Activated CD4-positive, alpha-beta memory T cell treated with anti-CD3 and anti-CD28 coated beads, Interleukin-2, amount 10 ng/mL, durations not matched to agents 7 days and 5 days (primary cell): ENCODE measurements at regions not wholly inside any gene's neighbourhood (a gene's known extent, or its start where the extent isn't known, plus 50 kb on each side); places are given as distances from the start of the nearest gene placed in this dataset.

Experiments
- CTCF ChIA-PET: fragments of 350-600 bp; sonication (Branson Sonifier 250); formaldehyde crosslinking; loops from one replicate; lab custom pipeline; 2021; ENCODE audit warnings: antibody characterized with exemption, inconsistent platforms; lab: Charles Lee
- POLR2A ChIA-PET: fragments of 350-600 bp; sonication (Branson Sonifier 250); formaldehyde crosslinking; loops from one replicate; lab custom pipeline; 2021; ENCODE audit warnings: antibody characterized with exemption; lab: Charles Lee
- DNase-seq: peaks from one replicate; pipeline ENCODE4 v3.0.0-alpha.2; 2020
- H3K27ac Mint-ChIP-seq: one replicate; pipeline ENCODE4 v1.8.0; 2021; ENCODE audit warnings: mild to moderate bottlenecking, mixed read lengths
- H3K27me3 Mint-ChIP-seq: one replicate; pipeline ENCODE4 v1.8.0; 2021; ENCODE audit warnings: mixed read lengths
- H3K36me3 Mint-ChIP-seq: one replicate; pipeline ENCODE4 v1.8.0; 2021; ENCODE audit warnings: low read depth, mixed read lengths
- H3K4me1 Mint-ChIP-seq: one replicate; pipeline ENCODE4 v1.8.0; 2021; ENCODE audit warnings: mixed read lengths
- H3K4me3 Mint-ChIP-seq: one replicate; pipeline ENCODE4 v1.8.0; 2021; ENCODE audit warnings: mild to moderate bottlenecking, mixed read lengths
- H3K9me3 Mint-ChIP-seq: one replicate; pipeline ENCODE4 v1.8.0; 2021; ENCODE audit warnings: mixed read lengths

DNA sequence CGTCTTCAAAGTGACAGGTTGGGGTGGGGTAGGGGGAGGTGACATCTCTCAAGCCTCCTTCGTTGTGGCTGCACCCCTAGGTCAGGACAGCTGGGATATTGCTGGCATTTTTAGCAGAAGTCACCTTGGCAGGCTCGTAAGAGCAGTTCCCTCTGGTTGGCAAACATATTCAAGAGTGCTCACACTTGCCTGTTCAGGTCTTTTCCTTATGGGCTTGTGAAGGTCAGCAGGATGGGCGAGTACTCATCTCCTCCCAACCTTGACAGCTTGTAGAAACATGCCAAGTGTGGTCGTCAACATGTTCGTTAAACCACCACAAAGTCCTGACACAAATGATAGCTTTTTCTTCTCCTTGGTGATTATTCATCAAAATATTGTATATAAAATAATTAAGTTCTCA lies 113.6 kb downstream of the HDGFL1 start:
- no peaks in the 10 kb centered on the region for H3K4me1 Mint-ChIP-seq
- ChIA-PET CTCF (no interaction called here), POLR2A (no interaction called here)
- DNase-seq, result no peak
- H3K27me3 Mint-ChIP-seq, result no peaks in the 10 kb centered on the region
- H3K4me3 Mint-ChIP-seq, result no peak overlapping the region
- no peaks in the 10 kb centered on the region for H3K36me3 Mint-ChIP-seq
- H3K9me3 Mint-ChIP-seq, result peaks cover 2% of the 10 kb centered on the region
- no peak overlapping the region for H3K27ac Mint-ChIP-seq

DNA sequence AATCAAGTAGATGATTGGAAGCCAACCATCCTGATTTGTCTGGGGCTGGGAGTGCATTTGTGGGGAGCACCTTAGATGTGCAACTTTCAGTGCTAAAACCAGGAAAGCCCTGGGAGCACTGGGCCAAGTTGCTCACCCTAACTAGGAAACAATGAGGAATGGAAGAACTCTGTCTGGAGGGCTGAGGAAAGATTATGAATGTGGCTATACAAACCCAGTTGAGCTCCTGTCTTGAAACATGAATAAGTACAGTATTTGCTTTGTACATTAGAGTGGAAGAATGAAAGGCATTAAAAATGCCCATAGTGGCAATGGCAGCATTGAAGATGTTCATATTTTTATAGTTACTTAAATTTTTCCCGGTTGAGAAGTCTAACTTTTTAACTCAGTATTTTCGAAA lies 121.1 kb downstream of the HDGFL1 start:
- no peak for DNase-seq
- ChIA-PET POLR2A (no interaction called here), CTCF (no interaction called here)
- peaks cover 5% of the 10 kb centered on the region for H3K9me3 Mint-ChIP-seq
- H3K27ac Mint-ChIP-seq, result no peak overlapping the region
- H3K27me3 Mint-ChIP-seq, result no peaks in the 10 kb centered on the region
- no peaks in the 10 kb centered on the region for H3K4me1 Mint-ChIP-seq
- H3K36me3 Mint-ChIP-seq, result no peaks in the 10 kb centered on the region
- no peak overlapping the region for H3K4me3 Mint-ChIP-seq

DNA sequence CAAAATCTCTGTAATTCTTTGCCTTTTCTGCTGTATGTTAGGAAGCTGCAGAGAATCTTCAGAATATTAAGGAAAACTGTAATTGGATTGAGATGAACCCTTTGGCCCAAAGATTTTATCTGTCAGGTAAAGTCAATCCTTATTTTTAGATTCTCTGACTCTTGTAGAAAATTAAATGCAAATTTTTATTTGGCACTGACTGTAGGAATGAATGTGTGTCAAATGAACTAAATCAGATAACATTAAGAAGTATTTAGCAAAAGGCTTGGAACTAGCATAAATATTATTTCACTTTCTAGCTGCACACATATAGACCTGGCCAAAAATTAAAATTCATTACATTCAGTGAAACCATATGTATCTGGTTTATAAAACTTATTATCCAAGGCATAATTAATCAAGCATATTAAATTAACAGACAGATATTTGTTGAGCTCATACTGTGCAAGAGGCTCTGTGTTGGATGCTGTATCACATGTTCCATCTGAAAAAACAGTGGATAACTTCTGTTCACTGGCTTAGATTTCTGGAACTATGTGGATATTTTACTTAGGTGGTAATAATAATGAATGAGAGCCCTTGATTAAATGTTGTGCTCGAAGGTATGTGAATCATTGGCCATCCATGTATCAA lies 124.8 kb downstream of the HDGFL1 start:
- H3K27ac Mint-ChIP-seq, result no peak overlapping the region
- ChIA-PET CTCF (no interaction called here), POLR2A (no interaction called here)
- no peaks in the 10 kb centered on the region for H3K36me3 Mint-ChIP-seq
- no peak overlapping the region for H3K4me3 Mint-ChIP-seq
- H3K4me1 Mint-ChIP-seq, result no peaks in the 10 kb centered on the region
- no peak for DNase-seq
- H3K27me3 Mint-ChIP-seq, result no peaks in the 10 kb centered on the region
- peaks cover 6% of the 10 kb centered on the region for H3K9me3 Mint-ChIP-seq

DNA sequence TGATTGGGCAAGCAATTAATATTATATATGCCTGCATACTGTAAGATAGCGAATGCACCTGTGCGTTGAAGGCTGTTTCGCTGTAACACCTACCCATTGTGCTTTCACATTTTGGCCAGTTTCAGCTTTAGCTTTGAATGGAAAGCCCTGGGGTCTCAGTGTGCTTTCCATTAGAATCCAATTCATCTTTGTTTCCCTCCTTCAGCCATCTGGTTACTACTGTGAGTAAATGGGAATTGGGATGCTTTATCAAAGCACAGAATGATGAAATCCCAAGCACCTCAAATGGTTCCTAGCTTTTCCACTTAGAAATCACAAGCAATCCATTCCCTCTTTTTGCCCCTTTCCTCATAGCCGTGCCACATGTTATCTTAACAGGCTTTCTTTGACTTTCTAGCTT lies 127.1 kb downstream of the HDGFL1 start:
- H3K9me3 Mint-ChIP-seq, result peaks cover 3% of the 10 kb centered on the region
- no peak overlapping the region for H3K27ac Mint-ChIP-seq
- no peaks in the 10 kb centered on the region for H3K27me3 Mint-ChIP-seq
- DNase-seq, result no peak
- no peak overlapping the region for H3K4me3 Mint-ChIP-seq
- POLR2A ChIA-PET, result no interaction called here
- H3K4me1 Mint-ChIP-seq, result no peaks in the 10 kb centered on the region
- CTCF ChIA-PET, result no interaction called here
- H3K36me3 Mint-ChIP-seq, result no peaks in the 10 kb centered on the region

DNA sequence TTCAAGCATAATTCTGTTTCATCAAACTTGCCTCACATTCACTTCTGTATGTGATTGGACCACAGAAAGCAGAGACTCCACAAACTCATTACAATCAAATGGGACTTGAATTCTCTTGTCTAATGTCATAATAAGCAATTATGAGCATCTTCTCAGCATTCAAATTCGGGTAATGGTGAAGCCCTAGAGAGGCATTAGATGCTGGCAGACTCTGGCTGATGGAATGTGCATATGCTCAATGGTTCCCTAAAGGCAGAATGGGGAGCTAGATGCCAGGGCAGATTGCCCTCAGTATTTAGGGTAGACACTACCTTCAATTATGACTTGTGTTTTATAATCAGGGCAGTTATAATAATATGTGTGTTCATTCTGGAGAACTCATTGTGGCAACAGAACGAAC lies 127.9 kb downstream of the HDGFL1 start:
- H3K4me1 Mint-ChIP-seq, result no peaks in the 10 kb centered on the region
- H3K4me3 Mint-ChIP-seq, result no peak overlapping the region
- no peaks in the 10 kb centered on the region for H3K36me3 Mint-ChIP-seq
- no peaks in the 10 kb centered on the region for H3K27me3 Mint-ChIP-seq
- no peak for DNase-seq
- H3K9me3 Mint-ChIP-seq, result peaks cover 3% of the 10 kb centered on the region
- H3K27ac Mint-ChIP-seq, result no peak overlapping the region
- POLR2A ChIA-PET, result no interaction called here
- CTCF ChIA-PET, result no interaction called here

DNA sequence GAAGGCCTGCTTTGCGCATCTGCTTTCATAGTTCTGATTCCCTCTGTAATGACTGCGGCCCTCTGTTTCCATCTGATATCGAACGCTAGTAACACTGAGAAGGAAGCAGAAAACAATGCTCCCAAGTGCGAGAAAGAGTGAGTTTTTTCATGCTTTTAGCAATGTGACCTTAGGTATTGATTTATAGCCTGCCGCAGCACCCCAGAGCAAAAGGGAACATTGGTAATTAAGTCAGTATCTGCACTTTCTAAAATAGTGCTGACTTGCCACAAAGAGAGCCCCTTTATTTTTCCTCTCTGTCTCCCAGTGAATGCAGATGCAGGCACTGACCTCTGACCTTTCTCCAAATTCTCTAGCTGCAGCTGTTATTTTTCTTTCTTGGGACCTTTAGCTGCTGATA lies 129.8 kb downstream of the HDGFL1 start:
- Mint-ChIP-seq H3K4me1 (no peaks in the 10 kb centered on the region), H3K36me3 (no peaks in the 10 kb centered on the region), H3K9me3 (peaks cover 3% of the 10 kb centered on the region), H3K27me3 (no peaks in the 10 kb centered on the region), H3K27ac (no peak overlapping the region), H3K4me3 (no peak overlapping the region)
- ChIA-PET POLR2A (no interaction called here), CTCF (no interaction called here)
- no peak for DNase-seq

DNA sequence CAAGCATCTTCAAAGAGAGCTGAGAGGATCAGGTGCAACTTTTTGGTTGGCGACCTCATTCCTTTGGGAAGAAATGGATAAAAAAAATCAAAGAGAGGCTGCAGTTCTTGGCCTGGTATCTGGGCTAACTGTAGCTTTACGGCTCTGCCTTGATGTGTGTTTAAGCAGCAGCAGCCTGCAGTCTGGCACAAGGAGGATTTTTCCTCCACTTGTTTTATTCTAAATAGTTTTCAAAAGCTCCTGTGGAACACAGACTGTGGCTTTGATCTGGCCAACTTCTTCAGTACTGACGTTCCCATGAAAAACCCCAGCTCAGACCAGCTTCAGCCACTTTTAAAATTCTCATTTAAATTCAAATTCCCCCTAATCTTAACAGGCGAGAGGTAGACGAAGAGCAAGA lies 137.3 kb downstream of the HDGFL1 start:
- Mint-ChIP-seq H3K4me3 (no peak overlapping the region), H3K4me1 (no peaks in the 10 kb centered on the region), H3K27me3 (no peaks in the 10 kb centered on the region), H3K36me3 (no peaks in the 10 kb centered on the region), H3K9me3 (peaks cover 2% of the 10 kb centered on the region), H3K27ac (no peak overlapping the region)
- no peak for DNase-seq
- ChIA-PET CTCF (no interaction called here), POLR2A (no interaction called here)

DNA sequence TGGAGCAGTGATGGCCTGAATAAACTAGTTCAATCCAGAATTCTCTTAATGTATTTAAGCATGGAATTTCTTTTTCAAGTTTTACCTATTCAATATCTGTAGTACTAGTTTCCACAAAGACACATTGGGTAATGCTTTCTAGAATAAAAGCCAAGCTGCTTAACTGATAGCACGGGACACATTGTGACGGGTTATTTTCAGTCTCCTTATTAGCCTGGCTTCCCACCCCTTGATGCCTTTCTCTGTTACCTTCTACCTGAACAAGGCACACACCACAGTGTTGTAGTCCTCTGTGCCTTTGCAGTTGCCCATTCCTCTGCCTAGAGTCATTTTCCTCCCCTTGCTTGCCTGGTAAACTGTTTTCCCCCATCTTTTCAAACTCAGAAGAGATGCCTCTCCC lies 139.1 kb downstream of the HDGFL1 start:
- no peak overlapping the region for H3K4me3 Mint-ChIP-seq
- ChIA-PET POLR2A (no interaction called here), CTCF (no interaction called here)
- no peak overlapping the region for H3K27ac Mint-ChIP-seq
- H3K9me3 Mint-ChIP-seq, result peaks cover 2% of the 10 kb centered on the region
- DNase-seq, result no peak
- no peaks in the 10 kb centered on the region for H3K27me3 Mint-ChIP-seq
- H3K36me3 Mint-ChIP-seq, result no peaks in the 10 kb centered on the region
- no peaks in the 10 kb centered on the region for H3K4me1 Mint-ChIP-seq

DNA sequence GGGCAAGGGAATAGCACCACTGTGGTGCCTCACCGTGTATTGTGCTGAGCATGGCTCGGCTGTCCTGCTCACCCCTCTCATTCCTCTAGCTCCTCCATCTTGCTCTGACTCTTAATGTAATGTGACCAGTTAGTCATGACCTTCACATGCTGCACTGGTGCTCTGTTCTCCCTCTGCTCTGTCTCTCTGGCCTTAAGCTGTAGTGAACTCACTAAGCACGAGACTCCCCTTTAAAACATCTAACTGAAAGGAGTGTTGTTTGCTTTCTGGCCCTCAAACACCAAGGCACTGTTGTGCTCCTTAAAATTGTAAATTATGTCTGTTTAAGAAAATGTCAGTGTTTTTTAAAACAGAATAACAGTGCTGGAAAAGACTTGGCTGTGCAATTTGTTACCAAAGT lies 140.4 kb downstream of the HDGFL1 start:
- H3K36me3 Mint-ChIP-seq, result no peaks in the 10 kb centered on the region
- DNase-seq, result no peak
- POLR2A ChIA-PET, result no interaction called here
- H3K4me1 Mint-ChIP-seq, result no peaks in the 10 kb centered on the region
- H3K4me3 Mint-ChIP-seq, result no peak overlapping the region
- no peaks in the 10 kb centered on the region for H3K27me3 Mint-ChIP-seq
- peaks cover 2% of the 10 kb centered on the region for H3K9me3 Mint-ChIP-seq
- CTCF ChIA-PET, result interaction anchor here (0.6 kb wide), 1 partner anchor 1571 kb away, joined by 3 read pairs; no protein-coding TSS in a partner anchor
- H3K27ac Mint-ChIP-seq, result no peak overlapping the region

DNA sequence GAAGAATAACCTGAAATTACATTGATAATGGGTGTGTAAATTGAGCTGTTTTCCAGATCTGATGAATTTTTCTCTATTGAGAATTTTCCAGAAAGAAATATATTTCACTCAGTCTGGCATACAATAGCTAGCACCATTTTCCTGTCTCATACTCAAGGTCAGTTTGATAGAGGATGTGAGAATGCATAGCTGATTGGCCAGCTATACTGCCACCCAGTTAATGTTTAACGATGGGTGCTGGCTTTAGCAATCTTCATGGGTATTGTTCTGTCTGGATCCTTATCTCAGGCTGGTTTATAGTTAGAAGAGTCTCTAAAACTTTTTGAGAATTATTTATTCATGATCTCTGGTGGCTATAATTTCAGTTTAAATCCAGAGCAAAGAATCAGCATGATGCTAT lies 147.4 kb downstream of the HDGFL1 start:
- Mint-ChIP-seq H3K4me3 (no peak overlapping the region), H3K27ac (no peak overlapping the region), H3K9me3 (no peaks in the 10 kb centered on the region), H3K4me1 (no peaks in the 10 kb centered on the region), H3K27me3 (no peaks in the 10 kb centered on the region), H3K36me3 (no peaks in the 10 kb centered on the region)
- ChIA-PET CTCF (no interaction called here), POLR2A (no interaction called here)
- DNase-seq, result no peak

DNA sequence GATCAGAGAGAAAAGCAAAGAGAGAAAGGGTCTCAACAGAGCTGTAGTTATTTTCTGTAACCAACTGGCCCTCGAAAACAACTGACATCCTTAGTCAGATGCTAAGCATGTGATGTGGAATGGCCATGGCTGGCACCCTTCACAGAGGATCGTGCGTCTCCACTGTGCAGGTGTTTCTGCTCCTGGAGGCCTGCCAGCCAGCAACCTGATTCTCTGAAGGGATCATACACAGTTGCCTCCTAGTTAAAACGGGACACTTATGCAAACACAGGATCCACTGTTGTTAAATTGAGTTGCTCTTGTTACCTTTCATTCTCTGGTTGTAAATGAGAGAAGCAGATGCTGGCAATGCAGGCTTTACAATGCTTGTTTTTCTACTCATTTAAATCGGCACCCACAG lies 148.5 kb downstream of the HDGFL1 start:
- POLR2A ChIA-PET, result no interaction called here
- Mint-ChIP-seq H3K4me1 (no peaks in the 10 kb centered on the region), H3K27ac (no peak overlapping the region), H3K9me3 (no peaks in the 10 kb centered on the region), H3K36me3 (no peaks in the 10 kb centered on the region), H3K4me3 (no peak overlapping the region), H3K27me3 (no peaks in the 10 kb centered on the region)
- no peak for DNase-seq
- CTCF ChIA-PET, result no interaction called here

DNA sequence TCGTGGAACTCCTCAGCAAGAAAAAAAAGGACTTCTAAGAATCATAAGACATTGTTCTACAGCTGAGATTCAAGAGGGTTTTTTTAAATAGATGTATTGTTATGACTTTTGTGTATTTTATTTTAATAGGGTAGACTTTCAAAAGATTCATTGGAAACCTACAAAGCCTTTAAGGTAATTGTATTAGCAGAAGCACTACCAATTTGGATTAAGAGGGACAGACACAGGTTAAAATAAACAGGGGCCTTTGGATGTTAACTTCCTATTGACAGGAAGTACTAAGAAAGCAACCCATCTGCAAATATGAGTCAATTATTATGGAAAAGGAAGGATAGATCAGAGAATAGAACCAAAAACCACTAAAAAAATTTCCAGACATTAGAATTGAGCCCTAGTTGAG lies 153.5 kb downstream of the HDGFL1 start:
- POLR2A ChIA-PET, result no interaction called here
- Mint-ChIP-seq H3K4me3 (no peak overlapping the region), H3K4me1 (no peaks in the 10 kb centered on the region), H3K36me3 (no peaks in the 10 kb centered on the region), H3K9me3 (peaks cover 4% of the 10 kb centered on the region), H3K27ac (no peak overlapping the region), H3K27me3 (no peaks in the 10 kb centered on the region)
- no peak for DNase-seq
- CTCF ChIA-PET, result no interaction called here

DNA sequence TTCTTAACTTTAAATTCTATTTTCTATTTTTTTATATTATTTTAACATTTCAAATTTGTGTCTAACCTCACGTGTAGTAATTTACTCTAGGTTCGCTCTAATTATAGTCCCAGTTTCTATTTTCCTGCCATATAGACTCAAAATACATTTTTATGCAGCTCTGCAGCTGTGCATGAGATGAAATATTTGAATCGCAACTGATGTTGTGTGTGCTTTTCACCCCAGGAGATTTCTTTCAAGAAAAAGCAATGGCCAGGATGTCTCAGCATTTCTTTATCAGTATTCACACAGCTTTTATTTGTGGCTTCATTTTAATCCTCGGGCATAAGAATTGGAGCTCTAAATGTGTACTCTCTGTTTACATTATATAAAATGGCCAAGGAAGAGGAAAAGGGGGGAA lies 157.6 kb downstream of the HDGFL1 start:
- Mint-ChIP-seq H3K36me3 (no peaks in the 10 kb centered on the region), H3K4me1 (no peaks in the 10 kb centered on the region), H3K4me3 (no peak overlapping the region), H3K27me3 (no peaks in the 10 kb centered on the region), H3K9me3 (peaks cover 4% of the 10 kb centered on the region), H3K27ac (no peak overlapping the region)
- CTCF ChIA-PET, result no interaction called here
- POLR2A ChIA-PET, result no interaction called here
- no peak for DNase-seq

DNA sequence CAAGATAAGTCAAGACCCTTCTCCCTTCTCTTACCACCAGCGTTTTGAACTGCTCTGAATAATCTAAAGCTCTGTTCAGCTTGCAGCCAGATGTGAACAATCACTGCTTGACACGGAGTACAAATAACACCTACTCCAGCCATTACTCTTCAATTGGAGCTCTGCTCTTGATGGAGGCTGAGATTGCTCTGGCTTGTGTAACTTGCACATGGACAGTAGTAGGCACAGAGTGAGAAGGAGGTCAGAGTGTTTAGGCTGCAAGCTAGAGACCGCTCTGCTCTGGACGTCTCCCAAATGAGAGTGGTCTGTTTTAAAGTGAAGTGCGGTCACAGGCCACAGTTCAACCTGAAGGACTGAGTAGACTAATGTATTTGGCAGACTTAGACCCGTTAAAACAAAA lies 158.3 kb downstream of the HDGFL1 start:
- ChIA-PET POLR2A (no interaction called here), CTCF (no interaction called here)
- no peak overlapping the region for H3K27ac Mint-ChIP-seq
- no peaks in the 10 kb centered on the region for H3K27me3 Mint-ChIP-seq
- no peak overlapping the region for H3K4me3 Mint-ChIP-seq
- H3K9me3 Mint-ChIP-seq, result peaks cover 8% of the 10 kb centered on the region
- no peaks in the 10 kb centered on the region for H3K36me3 Mint-ChIP-seq
- DNase-seq, result no peak
- H3K4me1 Mint-ChIP-seq, result no peaks in the 10 kb centered on the region
